HFF-Myc (cell line): ENCODE measurements at regions not wholly inside any gene's neighbourhood (a gene's known extent, or its start where the extent isn't known, plus 50 kb on each side); places are given as distances from the start of the nearest gene placed in this dataset.
"Not testable (repeated sequence)": the region's sequence is repeated elsewhere in the genome, so short reads cannot be mapped to it uniquely, and the experiment has no call there.

Experiments
- DNase-seq: peaks from one replicate; pipeline ENCODE4 v3.0.0-alpha.2; 2011; ENCODE audit warnings: low read depth; ENCODE audit errors: extremely low read depth
- H3K4me3 ChIP-seq: replicated peaks from 2 replicates; pipeline ENCODE4 v1.5.1; 2011; ENCODE audit warnings: low read depth, mild to moderate bottlenecking, control low read depth, low read length
- TF ChIP-seq, protein P1 (sequence below): IDR thresholded peaks from 2 replicates; pipeline ENCODE4 v1.5.1; 2012; ENCODE audit warnings: mild to moderate bottlenecking, low read depth, low read length, control low read depth; ENCODE audit errors: missing control alignments

DNA sequence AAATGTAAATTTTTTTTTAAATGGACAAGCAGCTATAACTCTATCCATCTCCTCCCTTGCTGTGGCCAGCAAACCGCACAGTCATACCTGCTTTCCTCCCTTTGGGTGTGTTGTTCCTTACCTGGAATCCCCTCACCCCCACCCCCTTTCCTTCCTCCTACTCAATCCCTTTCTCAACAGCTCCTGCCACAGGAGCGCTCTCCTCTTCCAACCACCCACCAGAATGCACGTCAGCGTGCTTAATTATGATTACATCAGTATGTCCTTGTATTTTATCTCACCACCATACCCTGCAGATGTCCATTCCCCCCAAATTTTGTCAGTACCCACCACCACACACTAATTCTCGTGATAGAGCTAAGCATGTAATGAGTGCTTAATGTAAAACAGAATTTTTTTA lies 60.9 kb upstream of the LMO2 start:
- no peak overlapping the region for H3K4me3 ChIP-seq
- TF ChIP-seq, protein P1, sequence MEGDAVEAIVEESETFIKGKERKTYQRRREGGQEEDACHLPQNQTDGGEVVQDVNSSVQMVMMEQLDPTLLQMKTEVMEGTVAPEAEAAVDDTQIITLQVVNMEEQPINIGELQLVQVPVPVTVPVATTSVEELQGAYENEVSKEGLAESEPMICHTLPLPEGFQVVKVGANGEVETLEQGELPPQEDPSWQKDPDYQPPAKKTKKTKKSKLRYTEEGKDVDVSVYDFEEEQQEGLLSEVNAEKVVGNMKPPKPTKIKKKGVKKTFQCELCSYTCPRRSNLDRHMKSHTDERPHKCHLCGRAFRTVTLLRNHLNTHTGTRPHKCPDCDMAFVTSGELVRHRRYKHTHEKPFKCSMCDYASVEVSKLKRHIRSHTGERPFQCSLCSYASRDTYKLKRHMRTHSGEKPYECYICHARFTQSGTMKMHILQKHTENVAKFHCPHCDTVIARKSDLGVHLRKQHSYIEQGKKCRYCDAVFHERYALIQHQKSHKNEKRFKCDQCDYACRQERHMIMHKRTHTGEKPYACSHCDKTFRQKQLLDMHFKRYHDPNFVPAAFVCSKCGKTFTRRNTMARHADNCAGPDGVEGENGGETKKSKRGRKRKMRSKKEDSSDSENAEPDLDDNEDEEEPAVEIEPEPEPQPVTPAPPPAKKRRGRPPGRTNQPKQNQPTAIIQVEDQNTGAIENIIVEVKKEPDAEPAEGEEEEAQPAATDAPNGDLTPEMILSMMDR = no peak

DNA sequence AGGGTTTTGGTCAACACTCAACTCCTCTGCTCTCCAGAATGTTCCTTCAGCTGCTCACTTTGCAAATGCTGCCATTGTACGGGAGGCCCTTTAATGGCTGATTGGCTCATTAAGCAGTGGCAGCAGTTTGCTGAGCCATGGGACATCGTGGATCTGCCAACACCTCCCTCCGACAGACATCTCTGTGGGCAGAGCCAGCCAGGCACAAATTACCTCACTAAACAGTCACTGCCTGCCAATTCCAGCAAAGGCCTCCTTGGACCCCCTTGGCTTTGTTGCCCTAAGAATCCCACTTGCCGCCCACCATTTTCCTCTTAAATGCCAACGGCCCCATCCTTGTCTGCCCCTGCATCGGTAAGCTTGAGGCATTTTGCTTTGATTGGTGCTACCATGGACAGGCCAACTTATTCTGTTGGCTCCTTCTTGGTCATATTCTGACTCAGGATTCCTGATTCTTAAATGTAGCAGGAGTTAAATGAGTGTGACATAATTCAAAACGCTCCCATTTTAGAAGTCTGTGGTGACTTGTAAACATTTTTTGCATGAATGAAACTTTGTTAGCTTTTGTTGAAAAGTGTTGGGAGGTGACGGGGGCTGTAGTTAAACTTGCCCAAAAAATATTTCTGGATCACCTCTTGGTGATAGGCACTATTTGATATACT lies 57.5 kb upstream of the LMO2 start:
- H3K4me3 ChIP-seq = no peak overlapping the region
- TF ChIP-seq, protein P1 = no peak
- no peak for DNase-seq

More for the DNA sequence above, 60.9 kb upstream of the LMO2 start:
- no peak for DNase-seq

DNA sequence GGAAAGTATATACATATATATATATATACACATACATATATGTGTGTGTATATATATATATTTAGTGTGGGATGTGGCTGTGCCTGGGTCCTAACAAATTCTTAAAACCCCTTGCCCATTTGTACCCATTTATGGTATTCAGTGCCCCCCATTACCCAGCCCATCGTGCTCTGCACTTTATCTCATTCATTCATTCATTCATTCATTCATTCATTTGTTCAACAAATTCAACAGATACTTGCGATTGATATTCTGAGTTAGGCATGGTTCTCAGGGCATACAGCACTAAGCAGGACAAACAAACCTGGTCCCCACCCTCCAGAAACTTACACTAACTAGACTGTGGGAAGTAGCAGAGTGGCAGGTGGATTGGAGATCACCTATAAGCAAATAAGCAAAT lies 56.6 kb upstream of the LMO2 start:
- DNase-seq = no peak
- H3K4me3 ChIP-seq = no peak overlapping the region
- TF ChIP-seq, protein P1 = no peak

DNA sequence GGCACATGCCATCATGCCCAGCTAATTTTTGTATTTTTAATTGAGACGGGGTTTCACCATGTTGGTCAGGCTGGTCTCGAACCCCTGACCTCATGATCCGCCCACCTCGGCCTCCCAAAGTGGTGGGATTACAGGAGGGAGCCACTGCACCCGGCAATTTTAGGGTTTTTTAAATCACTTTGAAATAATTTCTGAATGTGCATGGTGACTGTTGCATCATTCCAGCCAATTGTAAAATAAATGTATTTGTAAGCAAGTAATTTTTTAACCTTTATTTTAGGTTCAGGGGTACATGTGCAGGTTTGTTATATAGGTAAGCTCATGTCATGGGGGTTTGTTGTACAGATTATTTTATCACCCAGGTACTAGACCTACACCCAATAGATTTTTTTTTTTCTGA lies 56.0 kb upstream of the LMO2 start:
- not testable (repeated sequence) for DNase-seq, H3K4me3 ChIP-seq

DNA sequence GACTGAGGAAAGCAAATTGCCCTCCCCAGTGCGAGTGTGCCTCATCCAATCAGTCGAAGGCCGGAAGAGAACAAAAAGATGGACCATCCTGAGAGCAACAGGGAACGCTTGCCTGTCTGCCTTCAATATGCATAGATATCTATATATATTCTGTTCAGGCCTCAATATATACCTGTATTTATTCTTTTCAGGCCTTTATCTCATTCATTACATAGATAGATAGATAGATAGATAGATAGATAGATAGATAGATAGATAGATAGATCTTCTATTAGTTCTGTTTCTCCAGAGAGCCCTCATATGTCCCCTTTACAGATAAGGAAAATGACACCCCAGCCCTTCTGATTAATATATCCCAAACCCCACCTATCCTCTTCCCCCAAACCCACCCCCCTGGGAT lies 55.1 kb upstream of the LMO2 start:
- TF ChIP-seq, protein P1 = no peak
- DNase-seq = no peak
- H3K4me3 ChIP-seq = no peak overlapping the region

DNA sequence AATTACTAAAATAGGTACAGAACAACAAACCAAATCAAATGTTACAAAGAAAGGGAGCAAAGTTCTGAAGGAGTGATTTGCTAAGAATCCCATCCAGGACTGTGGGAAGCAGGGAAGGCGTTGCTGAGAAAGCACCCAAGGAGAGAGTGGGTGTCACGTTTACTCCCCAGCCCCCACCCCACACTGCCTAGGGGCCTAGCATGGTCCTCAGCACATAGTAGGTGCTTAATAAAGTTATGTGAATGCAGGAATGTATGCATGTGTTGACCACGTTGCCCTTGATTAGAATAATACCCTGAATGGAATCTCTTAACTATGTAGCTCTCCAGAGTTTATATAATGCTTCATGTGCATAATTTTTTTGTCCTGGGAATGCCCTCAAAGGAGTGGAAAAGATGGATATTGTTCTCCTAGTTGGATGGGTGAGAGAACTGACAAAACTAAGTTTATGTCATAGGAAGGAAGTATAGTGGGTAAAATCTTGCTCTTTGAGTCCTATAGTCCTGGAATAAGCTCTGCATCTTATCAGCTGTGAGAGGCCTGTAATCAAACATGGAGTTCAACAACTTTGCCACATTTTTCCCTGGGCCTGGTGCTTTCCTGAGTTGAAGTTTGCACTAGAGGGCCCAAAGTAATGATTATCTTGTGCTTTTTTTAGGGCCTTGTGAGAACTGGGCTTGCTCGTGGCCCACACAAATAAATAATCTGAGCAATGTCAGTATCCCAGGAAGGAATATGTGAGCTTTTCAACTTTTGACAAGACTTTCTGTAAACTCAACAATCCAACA lies 53.8 kb upstream of the LMO2 start:
- H3K4me3 ChIP-seq = no peak overlapping the region
- no peak for DNase-seq
- TF ChIP-seq, protein P1 = no peak

DNA sequence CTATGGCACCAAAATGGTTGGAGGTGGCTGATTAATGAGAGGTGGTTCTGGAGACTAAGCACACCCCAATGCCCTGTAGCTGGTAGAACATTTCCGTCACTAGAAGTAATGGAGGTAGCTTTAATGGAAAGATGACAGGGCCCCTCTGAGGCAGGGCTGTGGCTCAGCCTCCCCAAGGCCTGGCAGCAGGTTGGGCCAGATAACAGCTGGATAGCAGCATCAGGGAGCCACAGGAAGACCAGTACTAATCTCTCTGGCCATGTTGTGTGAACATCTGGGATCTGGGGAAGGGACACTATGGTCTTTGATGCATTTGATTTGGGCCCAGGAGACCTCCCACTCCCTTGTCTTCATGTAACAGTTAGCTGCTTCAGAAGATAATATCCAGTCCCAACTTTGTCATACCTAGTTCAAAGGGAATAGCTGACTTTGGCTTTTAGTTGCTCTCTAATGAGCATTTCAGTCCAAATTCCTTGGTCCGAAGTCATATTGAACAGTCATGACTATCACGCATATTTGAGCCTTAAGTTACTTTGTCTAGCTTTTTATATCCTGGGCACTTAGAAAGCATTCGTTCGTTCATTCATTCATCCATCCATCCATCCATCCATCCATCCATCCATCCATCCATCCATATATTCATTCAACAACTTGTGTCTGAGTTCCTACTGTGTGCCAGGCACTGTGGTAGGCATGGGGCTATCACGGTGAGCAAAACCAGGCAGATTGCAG lies 53.0 kb upstream of the LMO2 start:
- TF ChIP-seq, protein P1 = no peak
- no peak for DNase-seq
- no peak overlapping the region for H3K4me3 ChIP-seq
